GM12865 (cell line): ENCODE measurements at regions not wholly inside any gene's neighbourhood (a gene's known extent, or its start where the extent isn't known, plus 50 kb on each side); places are given as distances from the start of the nearest gene placed in this dataset.
A peak's percentile ranks its signal among the peaks of the same experiment; 100 is the strongest.

Source experiments
- DNase-seq: peaks from one replicate; pipeline ENCODE4 v3.0.0; 2010; ENCODE audit warnings: low read depth
- H3K4me3 ChIP-seq: 2 replicates; pipeline ENCODE4 v1.5.1; 2011; ENCODE audit warnings: mild to moderate bottlenecking, low read depth, low read length, control low read depth
- TF ChIP-seq, protein P1 (sequence below): IDR thresholded peaks from 2 replicates; pipeline ENCODE4 v1.5.1; 2011; ENCODE audit warnings: low read length, control low read depth, low read depth, inconsistent platforms; ENCODE audit not compliant: insufficient read depth; ENCODE audit errors: missing control alignments

DNA sequence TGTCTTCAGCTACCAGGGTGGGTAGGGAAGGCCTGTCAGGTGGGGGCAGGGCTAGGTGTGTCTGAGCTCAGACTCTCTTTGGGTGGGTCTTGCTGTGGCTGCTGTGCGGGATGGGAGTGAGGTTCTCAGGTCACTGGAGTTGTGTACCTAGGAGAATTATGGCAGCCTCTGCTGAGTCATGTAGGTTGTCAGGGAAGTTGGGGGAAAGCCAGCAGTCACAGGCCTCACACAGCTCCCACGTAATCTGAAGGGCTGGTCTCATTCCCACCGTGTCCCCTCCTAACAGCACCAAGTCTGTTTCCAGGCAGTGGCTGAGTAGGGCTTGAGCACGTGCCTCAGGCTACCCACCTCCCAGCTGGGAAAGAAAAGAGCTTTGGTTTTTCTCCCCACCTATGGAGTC lies 67.0 kb downstream of the CHCHD4 start:
- peak; percentile 6 for DNase-seq
- TF ChIP-seq, protein P1, sequence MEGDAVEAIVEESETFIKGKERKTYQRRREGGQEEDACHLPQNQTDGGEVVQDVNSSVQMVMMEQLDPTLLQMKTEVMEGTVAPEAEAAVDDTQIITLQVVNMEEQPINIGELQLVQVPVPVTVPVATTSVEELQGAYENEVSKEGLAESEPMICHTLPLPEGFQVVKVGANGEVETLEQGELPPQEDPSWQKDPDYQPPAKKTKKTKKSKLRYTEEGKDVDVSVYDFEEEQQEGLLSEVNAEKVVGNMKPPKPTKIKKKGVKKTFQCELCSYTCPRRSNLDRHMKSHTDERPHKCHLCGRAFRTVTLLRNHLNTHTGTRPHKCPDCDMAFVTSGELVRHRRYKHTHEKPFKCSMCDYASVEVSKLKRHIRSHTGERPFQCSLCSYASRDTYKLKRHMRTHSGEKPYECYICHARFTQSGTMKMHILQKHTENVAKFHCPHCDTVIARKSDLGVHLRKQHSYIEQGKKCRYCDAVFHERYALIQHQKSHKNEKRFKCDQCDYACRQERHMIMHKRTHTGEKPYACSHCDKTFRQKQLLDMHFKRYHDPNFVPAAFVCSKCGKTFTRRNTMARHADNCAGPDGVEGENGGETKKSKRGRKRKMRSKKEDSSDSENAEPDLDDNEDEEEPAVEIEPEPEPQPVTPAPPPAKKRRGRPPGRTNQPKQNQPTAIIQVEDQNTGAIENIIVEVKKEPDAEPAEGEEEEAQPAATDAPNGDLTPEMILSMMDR, result no peak
- no peak overlapping the region for H3K4me3 ChIP-seq

DNA sequence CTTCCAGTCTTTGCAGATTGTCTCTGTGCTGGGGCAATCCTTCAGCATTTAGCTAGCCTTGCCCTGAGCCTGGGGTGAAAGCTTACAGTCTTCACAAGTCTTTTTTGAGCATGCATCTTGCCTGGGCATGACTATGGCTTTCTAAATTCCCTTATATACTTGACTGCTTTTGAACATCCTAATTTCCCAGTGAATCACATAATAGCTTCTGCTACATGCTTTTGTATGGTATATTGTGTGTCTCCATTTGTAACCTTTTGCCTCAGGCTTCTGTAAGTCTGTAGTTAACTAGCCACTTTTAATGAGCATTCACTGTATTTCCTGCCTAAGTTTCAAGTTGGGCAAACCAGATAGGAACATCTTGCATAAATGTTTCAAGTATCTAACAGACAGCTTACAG lies 76.8 kb downstream of the CHCHD4 start:
- DNase-seq, result no peak
- TF ChIP-seq, protein P1, result no peak
- H3K4me3 ChIP-seq, result no peak overlapping the region

DNA sequence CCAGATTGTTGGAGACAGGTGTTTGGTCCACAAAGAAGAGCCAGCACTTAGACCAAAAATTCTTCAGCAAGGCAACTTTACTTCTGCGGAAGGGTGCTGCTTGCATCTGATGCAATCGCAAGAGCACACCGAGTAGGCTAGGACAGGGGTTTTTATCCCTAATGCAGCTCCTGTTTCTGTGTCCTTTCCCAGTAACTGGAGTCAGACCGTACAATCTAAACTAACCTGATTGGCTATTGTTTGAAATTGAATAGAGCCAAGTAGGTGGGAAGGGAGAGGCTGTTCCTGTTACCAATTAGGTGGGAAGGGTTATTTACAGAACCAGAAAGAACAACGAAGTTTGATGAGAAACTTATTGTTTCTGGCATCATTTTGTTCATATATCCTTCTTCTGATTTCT lies 77.6 kb downstream of the CHCHD4 start:
- DNase-seq, result no peak
- H3K4me3 ChIP-seq, result no peak overlapping the region
- TF ChIP-seq, protein P1, result no peak

DNA sequence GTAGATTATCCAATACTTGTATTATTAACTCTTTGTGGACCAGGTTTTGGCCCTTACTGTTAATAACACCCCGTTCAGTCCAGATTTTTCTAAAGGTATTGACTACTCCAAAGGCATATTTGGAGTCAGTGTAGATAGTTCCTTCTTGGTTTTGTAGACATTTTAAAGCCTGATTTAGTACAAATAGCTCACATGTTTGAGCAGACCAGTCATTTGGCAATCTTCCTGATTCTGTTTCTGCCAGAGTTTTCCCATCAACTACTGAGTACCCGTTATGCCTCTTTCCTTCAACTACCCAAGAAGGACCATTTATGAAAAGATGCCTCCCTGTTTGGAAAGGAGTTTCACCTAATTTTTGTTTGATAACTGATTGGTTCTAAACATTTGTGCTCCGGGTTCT lies 82.0 kb downstream of the CHCHD4 start:
- TF ChIP-seq, protein P1, result no peak

DNA sequence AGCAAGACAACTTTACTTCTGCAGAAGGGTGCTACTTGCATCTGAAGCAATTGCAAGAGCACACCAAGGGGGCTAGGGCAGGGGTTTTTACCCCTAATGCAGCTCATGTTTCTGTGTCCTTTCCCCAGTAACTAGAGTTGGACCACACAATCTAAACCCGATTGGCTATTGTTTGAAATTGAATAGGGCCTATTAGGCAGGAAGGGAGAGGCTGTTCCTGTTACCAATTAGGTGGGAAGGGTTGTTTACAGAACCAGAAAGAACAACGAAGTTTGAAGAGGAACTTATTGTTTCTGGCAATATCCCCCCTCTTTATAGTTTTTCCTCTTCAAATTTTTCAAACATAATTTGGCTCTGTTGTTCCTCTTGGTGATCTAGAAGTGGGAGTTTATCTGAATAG lies 85.5 kb downstream of the CHCHD4 start:
- TF ChIP-seq, protein P1, result no peak
- no peak overlapping the region for H3K4me3 ChIP-seq
- DNase-seq, result no peak

More for the DNA sequence above, 82.0 kb downstream of the CHCHD4 start:
- H3K4me3 ChIP-seq, result no peak overlapping the region
- DNase-seq, result no peak

DNA sequence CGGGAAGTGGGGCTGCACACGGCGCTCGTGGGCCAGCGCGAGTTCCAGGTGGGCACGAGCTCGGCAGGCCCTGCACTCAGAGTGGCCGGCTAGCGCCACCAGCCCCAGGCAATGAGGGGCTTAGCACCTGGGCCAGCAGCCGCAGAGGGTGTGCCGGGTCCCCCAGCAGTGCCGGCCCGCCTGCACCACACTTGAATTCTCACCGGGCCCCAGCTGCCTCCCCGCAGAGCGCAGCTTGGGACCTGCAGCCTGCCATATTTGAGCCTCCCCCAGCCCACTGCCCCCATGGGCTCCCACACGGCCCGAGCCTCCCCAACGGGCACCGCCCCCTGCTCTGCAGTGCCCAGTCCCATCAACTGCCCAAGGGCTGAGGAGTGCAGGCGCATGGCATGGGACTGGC lies 87.5 kb downstream of the CHCHD4 start:
- no peak for DNase-seq
- TF ChIP-seq, protein P1, result no peak
- no peak overlapping the region for H3K4me3 ChIP-seq

DNA sequence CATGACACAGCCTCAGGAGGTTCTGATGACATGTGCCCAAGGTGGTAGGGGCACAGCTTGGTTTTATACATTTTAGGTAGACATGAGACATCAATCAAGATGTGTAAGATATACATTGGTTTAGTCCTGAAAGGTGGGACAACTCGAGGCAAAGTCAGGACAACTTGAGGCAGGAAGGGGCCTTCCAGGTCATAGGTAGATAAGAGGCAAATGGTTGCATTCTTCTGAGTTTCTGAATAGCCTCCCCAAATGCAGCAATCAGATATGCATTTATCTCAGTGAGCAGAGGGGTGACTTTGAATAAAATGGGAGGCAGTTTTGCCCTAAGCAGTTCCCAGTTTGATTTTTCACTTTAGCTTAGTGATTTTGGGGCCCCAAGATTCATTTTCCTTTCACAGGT lies 91.6 kb downstream of the CHCHD4 start:
- DNase-seq, result no peak
- TF ChIP-seq, protein P1, result no peak
- H3K4me3 ChIP-seq, result no peak overlapping the region
